ENCODE measurements at regions not wholly inside any gene's neighbourhood (a gene's known extent, or its start where the extent isn't known, plus 50 kb on each side); places are given as distances from the start of the nearest gene placed in this dataset.

GRCh38 chr12:116461060-116461459, 98.1 kb upstream of the MAP1LC3B2 start:
- Histone ChIP-seq H3K4me1 (ENCODE audit: control insufficient read depth, insufficient read depth, low read length) (peaks cover 6% of the 10 kb centered on the region), H3K4me2 (ENCODE audit: low read depth, low read length) (no peak overlapping the region), H2BK120ac (ENCODE audit: low read depth, low read length) (no peak overlapping the region), H4K91ac (ENCODE audit: insufficient read depth, low read depth, low read length) (no peak overlapping the region), H3K36me3 (ENCODE audit: control insufficient read depth, insufficient read depth, low read length) (no peaks in the 10 kb centered on the region), H3K56ac (ENCODE audit: extremely low read depth, insufficient read depth, low read length) (no peak overlapping the region), H3K4me3 (ENCODE audit: insufficient read depth, low read depth, low read length) (no peak overlapping the region), H2BK20ac (ENCODE audit: low read depth, low read length) (no peak overlapping the region), H2AK9ac (replicated peaks; ENCODE audit: low read depth, low read length, poor library complexity) (no peak overlapping the region), H3K4ac (ENCODE audit: low read depth, low read length) (no peak overlapping the region), H3K9ac (ENCODE audit: low read depth, low read length) (no peak overlapping the region), H4K5ac (ENCODE audit: low read depth, low read length) (no peak overlapping the region), H3K18ac (ENCODE audit: low read depth, low read length) (no peak overlapping the region), H3K27me3 (ENCODE audit: control insufficient read depth, insufficient read depth, low read length) (no peaks in the 10 kb centered on the region), H4K8ac (ENCODE audit: low read depth in 2 of 2, low read length in 2 of 2) (no peak overlapping the region), H3K14ac (replicated peaks; ENCODE audit: low read depth, low read length) (no peak overlapping the region), H2BK15ac (ENCODE audit: low read depth, low read length) (no peak overlapping the region), H3K9me1 (ENCODE audit: insufficient read depth, low read length) (peaks cover 8% of the 10 kb centered on the region; the same call in 1 of the 2 replicates), H2AFZ (replicated peaks; ENCODE audit: low read length, poor library complexity) (no peak overlapping the region), H3K23ac (ENCODE audit: low read depth, low read length) (no peak overlapping the region), H4K20me1 (ENCODE audit: insufficient read depth, low read length) (no peaks in the 10 kb centered on the region), H3K79me1 (ENCODE audit: low read depth in 1 of 2, low read length in 2 of 2) (no peaks in the 10 kb centered on the region), H2AK5ac (ENCODE audit: low read depth, low read length) (no peak overlapping the region), H3K27ac (ENCODE audit: insufficient read depth, low read length) (no peak overlapping the region), H2BK5ac (ENCODE audit: low read depth, low read length, poor library complexity, severe bottlenecking) (no peak overlapping the region), H3K9me3 (ENCODE audit: control insufficient read depth, insufficient read depth, low read length) (no peaks in the 10 kb centered on the region)
- no TSS peak for BruUV-seq (replicated peaks)
- ChIA-PET POLR2A (ENCODE audit: unreplicated experiment) (no interaction called here), CTCF (no interaction called here)
- intact Hi-C loops (cut with micrococcal nuclease) (no loop called here), in situ Hi-C loops (cut with MboI; ENCODE audit: low sequenced_read_pairs) (no loop called here), dilution Hi-C loops (cut with HindIII; ENCODE audit: low sequenced_read_pairs, unreplicated experiment) (no loop called here)
- 100% methylated on average over 1 of the region's 6 CpGs; no CpG with 5 or more reads in 1 of the 2 experiments for WGBS, 2 experiments (ENCODE audit: extremely low coverage in 2 of 2, insufficient read length in 1 of 2)
- TF ChIP-seq RAD21 (IDR thresholded peaks at IDR 0.05; ENCODE audit: low read length) (no peak), MAZ (IDR thresholded peaks at IDR 0.05; ENCODE audit: borderline replicate concordance, low read depth, low read length) (no peak), USF2 (IDR thresholded peaks at IDR 0.05; ENCODE audit: low read depth, low read length) (no peak), MAFK (IDR thresholded peaks at IDR 0.05; ENCODE audit: low read depth, low read length) (no peak), CHD1 (IDR thresholded peaks at IDR 0.05; ENCODE audit: low read depth, low read length) (no peak), MXI1 (IDR thresholded peaks at IDR 0.05; ENCODE audit: borderline replicate concordance, low read depth, low read length) (no peak), SMC3 (IDR thresholded peaks at IDR 0.05; ENCODE audit: low read depth, low read length) (no peak), BHLHE40 (IDR thresholded peaks at IDR 0.05; ENCODE audit: low read depth, low read length) (no peak), RCOR1 (IDR thresholded peaks at IDR 0.05; ENCODE audit: insufficient replicate concordance, low read length) (no peak), POLR2A (IDR thresholded peaks at IDR 0.05; ENCODE audit: low read depth, low read length) (no peak), FOS (IDR thresholded peaks at IDR 0.05; ENCODE audit: low read depth, low read length) (no peak), NFE2L2 (IDR thresholded peaks at IDR 0.05; ENCODE audit: low read depth, low read length) (no peak), CEBPB (IDR thresholded peaks at IDR 0.05; ENCODE audit: low read depth, low read length) (no peak), RFX5 (IDR thresholded peaks at IDR 0.05; ENCODE audit: low read depth, low read length) (no peak)
- TF ChIP-seq, protein P1, sequence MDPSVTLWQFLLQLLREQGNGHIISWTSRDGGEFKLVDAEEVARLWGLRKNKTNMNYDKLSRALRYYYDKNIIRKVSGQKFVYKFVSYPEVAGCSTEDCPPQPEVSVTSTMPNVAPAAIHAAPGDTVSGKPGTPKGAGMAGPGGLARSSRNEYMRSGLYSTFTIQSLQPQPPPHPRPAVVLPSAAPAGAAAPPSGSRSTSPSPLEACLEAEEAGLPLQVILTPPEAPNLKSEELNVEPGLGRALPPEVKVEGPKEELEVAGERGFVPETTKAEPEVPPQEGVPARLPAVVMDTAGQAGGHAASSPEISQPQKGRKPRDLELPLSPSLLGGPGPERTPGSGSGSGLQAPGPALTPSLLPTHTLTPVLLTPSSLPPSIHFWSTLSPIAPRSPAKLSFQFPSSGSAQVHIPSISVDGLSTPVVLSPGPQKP (IDR thresholded peaks at IDR 0.05; ENCODE audit: borderline replicate concordance, low read depth, low read length), result no peak
- TF ChIP-seq, protein P2, sequence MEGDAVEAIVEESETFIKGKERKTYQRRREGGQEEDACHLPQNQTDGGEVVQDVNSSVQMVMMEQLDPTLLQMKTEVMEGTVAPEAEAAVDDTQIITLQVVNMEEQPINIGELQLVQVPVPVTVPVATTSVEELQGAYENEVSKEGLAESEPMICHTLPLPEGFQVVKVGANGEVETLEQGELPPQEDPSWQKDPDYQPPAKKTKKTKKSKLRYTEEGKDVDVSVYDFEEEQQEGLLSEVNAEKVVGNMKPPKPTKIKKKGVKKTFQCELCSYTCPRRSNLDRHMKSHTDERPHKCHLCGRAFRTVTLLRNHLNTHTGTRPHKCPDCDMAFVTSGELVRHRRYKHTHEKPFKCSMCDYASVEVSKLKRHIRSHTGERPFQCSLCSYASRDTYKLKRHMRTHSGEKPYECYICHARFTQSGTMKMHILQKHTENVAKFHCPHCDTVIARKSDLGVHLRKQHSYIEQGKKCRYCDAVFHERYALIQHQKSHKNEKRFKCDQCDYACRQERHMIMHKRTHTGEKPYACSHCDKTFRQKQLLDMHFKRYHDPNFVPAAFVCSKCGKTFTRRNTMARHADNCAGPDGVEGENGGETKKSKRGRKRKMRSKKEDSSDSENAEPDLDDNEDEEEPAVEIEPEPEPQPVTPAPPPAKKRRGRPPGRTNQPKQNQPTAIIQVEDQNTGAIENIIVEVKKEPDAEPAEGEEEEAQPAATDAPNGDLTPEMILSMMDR (conservative IDR thresholded peaks at IDR 0.05; ENCODE audit: low read depth, low read length), result no peak
- no peak for DNase-seq
- no peak for ATAC-seq (ENCODE audit: low read depth)

All from IMR-90 (cell line).